Type B pancreatic cell (in vitro differentiated cells): ENCODE measurements at regions not wholly inside any gene's neighbourhood (a gene's known extent, or its start where the extent isn't known, plus 50 kb on each side); places are given as distances from the start of the nearest gene placed in this dataset.
"Not testable (repeated sequence)": the region's sequence is repeated elsewhere in the genome, so short reads cannot be mapped to it uniquely, and the experiment has no call there.

ENCODE experiments used
- DNase-seq: peaks from one replicate; pipeline ENCODE4 v3.0.0; 2021; ENCODE audit warnings: mixed read lengths; ENCODE audit not compliant: unreplicated experiment; ENCODE audit errors: extremely low spot score
- H3K27ac Mint-ChIP-seq: 2 replicates; pipeline ENCODE4 v1.8.0; 2021; ENCODE audit warnings: mild to moderate bottlenecking, mixed read lengths
- H3K27me3 Mint-ChIP-seq: 2 replicates; pipeline ENCODE4 v1.8.0; 2021; ENCODE audit warnings: mixed read lengths
- H3K36me3 Mint-ChIP-seq: 2 replicates; pipeline ENCODE4 v1.8.0; 2021; ENCODE audit warnings: mixed read lengths
- H3K4me1 Mint-ChIP-seq: one replicate; pipeline ENCODE4 v1.8.0; 2021; ENCODE audit warnings: mixed read lengths; ENCODE audit not compliant: unreplicated experiment
- H3K4me3 Mint-ChIP-seq: 2 replicates; pipeline ENCODE4 v1.8.0; 2021; ENCODE audit warnings: mild to moderate bottlenecking, mixed read lengths
- H3K9me3 Mint-ChIP-seq: 2 replicates; pipeline ENCODE4 v1.8.0; 2021; ENCODE audit warnings: mixed read lengths
- CTCF ChIP-seq: fragments of 200-600 bp; sonication (generic); conservative IDR thresholded peaks from 2 replicates; pipeline ENCODE4 v1.5.0; 2021; ENCODE audit warnings: antibody characterized with exemption, mild to moderate bottlenecking

- DNase-seq, result no peak
- Mint-ChIP-seq H3K27ac (no peak overlapping the region), H3K36me3 (peaks cover 1% of the 10 kb centered on the region), H3K27me3 (peaks cover 23% of the 10 kb centered on the region), H3K9me3 (peaks cover 7% of the 10 kb centered on the region), H3K4me1 (peaks cover 24% of the 10 kb centered on the region), H3K4me3 (no peak overlapping the region)
- no peak for TF ChIP-seq CTCF
Observed at GRCh38 chr2:146374505-146374904, 1470.3 kb upstream of the ACVR2A start.

- H3K4me3 Mint-ChIP-seq, DNase-seq, H3K4me1 Mint-ChIP-seq, H3K27ac Mint-ChIP-seq, H3K9me3 Mint-ChIP-seq, H3K36me3 Mint-ChIP-seq: not testable (repeated sequence)
- H3K27me3 Mint-ChIP-seq, result peaks cover 18% of the 10 kb centered on the region
Observed at GRCh38 chr2:146371364-146371763, 1473.5 kb upstream of the ACVR2A start.

GRCh38 chr2:146370826-146371225, 1474.0 kb upstream of the ACVR2A start:
- DNase-seq, result no peak
- H3K4me3 Mint-ChIP-seq, result no peak overlapping the region

GRCh38 chr2:146366276-146366675, 1478.6 kb upstream of the ACVR2A start:
- Mint-ChIP-seq H3K4me3 (no peak overlapping the region), H3K36me3 (no peaks in the 10 kb centered on the region)

More at GRCh38 chr2:146370826-146371225, 1474.0 kb upstream of the ACVR2A start:
- Mint-ChIP-seq H3K36me3 (no peaks in the 10 kb centered on the region), H3K9me3 (peaks cover 6% of the 10 kb centered on the region), H3K27me3 (peaks cover 18% of the 10 kb centered on the region), H3K4me1 (peaks cover 4% of the 10 kb centered on the region), H3K27ac (no peak overlapping the region)
- no peak for TF ChIP-seq CTCF

GRCh38 chr2:146365041-146365440, 1479.8 kb upstream of the ACVR2A start:
- no peaks in the 10 kb centered on the region for H3K9me3 Mint-ChIP-seq
- no peak for TF ChIP-seq CTCF
- H3K4me1 Mint-ChIP-seq, result no peaks in the 10 kb centered on the region
- no peaks in the 10 kb centered on the region for H3K27me3 Mint-ChIP-seq
- H3K36me3 Mint-ChIP-seq, result no peaks in the 10 kb centered on the region
- DNase-seq, result no peak
- no peak overlapping the region for H3K27ac Mint-ChIP-seq
- no peak overlapping the region for H3K4me3 Mint-ChIP-seq

More at GRCh38 chr2:146366276-146366675, 1478.6 kb upstream of the ACVR2A start:
- Mint-ChIP-seq H3K27ac (no peak overlapping the region), H3K4me1 (peaks cover 4% of the 10 kb centered on the region), H3K27me3 (peaks cover 7% of the 10 kb centered on the region), H3K9me3 (no peaks in the 10 kb centered on the region)
- no peak for DNase-seq
- no peak for TF ChIP-seq CTCF

- no peak overlapping the region for H3K4me3 Mint-ChIP-seq
- no peak for DNase-seq
- H3K36me3 Mint-ChIP-seq, result no peaks in the 10 kb centered on the region
- no peaks in the 10 kb centered on the region for H3K4me1 Mint-ChIP-seq
- no peaks in the 10 kb centered on the region for H3K27me3 Mint-ChIP-seq
- TF ChIP-seq CTCF, result no peak
- H3K27ac Mint-ChIP-seq, result no peak overlapping the region
- H3K9me3 Mint-ChIP-seq, result peaks cover 6% of the 10 kb centered on the region
Observed at GRCh38 chr2:146363731-146364130, 1481.1 kb upstream of the ACVR2A start.
